ENCODE measurements at regions not wholly inside any gene's neighbourhood (a gene's known extent, or its start where the extent isn't known, plus 50 kb on each side); places are given as distances from the start of the nearest gene placed in this dataset.

DNA sequence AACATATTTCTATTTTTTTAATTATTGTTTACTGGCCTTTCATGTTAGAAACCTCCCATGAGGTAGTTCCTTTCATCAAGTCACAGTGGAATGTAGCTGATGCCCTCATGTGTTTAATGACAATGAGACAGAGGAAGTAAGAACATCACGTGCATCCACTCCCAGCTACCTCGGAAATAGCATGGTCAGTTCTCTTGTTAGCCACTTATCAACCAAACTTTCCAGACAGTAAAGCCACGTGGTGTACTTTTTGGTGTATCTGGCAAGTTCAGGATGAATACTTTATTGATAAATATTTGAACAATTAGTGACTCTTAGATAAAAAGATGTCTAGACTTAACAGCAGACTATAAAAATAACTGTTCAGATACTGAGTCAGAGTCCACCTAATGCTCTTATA is 781.7 kb downstream of the MECOM start:
- H4K8ac ChIP-seq (ENCODE audit: low read depth in 2 of 2, low read length in 2 of 2) = no peak overlapping the region
- H3K9me1 ChIP-seq (ENCODE audit: insufficient read depth, low read length) = no peaks in the 10 kb centered on the region; the same call in 1 of the 2 replicates
- no peak overlapping the region for H2BK20ac ChIP-seq (ENCODE audit: low read depth, low read length)
- no peak overlapping the region for H2AK9ac ChIP-seq (replicated peaks; ENCODE audit: low read depth, low read length, poor library complexity)
- TF ChIP-seq, protein P1, sequence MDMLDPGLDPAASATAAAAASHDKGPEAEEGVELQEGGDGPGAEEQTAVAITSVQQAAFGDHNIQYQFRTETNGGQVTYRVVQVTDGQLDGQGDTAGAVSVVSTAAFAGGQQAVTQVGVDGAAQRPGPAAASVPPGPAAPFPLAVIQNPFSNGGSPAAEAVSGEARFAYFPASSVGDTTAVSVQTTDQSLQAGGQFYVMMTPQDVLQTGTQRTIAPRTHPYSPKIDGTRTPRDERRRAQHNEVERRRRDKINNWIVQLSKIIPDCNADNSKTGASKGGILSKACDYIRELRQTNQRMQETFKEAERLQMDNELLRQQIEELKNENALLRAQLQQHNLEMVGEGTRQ (IDR thresholded peaks at IDR 0.05; ENCODE audit: low read depth, low read length) = no peak
- TF ChIP-seq SMC3 (IDR thresholded peaks at IDR 0.05; ENCODE audit: low read depth, low read length) = no peak
- TF ChIP-seq, protein P2, sequence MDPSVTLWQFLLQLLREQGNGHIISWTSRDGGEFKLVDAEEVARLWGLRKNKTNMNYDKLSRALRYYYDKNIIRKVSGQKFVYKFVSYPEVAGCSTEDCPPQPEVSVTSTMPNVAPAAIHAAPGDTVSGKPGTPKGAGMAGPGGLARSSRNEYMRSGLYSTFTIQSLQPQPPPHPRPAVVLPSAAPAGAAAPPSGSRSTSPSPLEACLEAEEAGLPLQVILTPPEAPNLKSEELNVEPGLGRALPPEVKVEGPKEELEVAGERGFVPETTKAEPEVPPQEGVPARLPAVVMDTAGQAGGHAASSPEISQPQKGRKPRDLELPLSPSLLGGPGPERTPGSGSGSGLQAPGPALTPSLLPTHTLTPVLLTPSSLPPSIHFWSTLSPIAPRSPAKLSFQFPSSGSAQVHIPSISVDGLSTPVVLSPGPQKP (IDR thresholded peaks at IDR 0.05; ENCODE audit: borderline replicate concordance, low read depth, low read length) = no peak
- no peaks in the 10 kb centered on the region for H3K36me3 ChIP-seq (ENCODE audit: control insufficient read depth, insufficient read depth, low read length)
- ChIA-PET CTCF (interaction anchor here (0.5 to 1.2 kb wide), 2 partner anchors 16 to 70 kb away, joined by 3 to 4 read pairs; no protein-coding TSS in a partner anchor), POLR2A (ENCODE audit: unreplicated experiment) (interaction anchor here (0.6 kb wide), 1 partner anchor 1207 kb away, joined by 3 read pairs; no protein-coding TSS in a partner anchor)
- H4K91ac ChIP-seq (ENCODE audit: insufficient read depth, low read depth, low read length) = no peak overlapping the region
- no peak overlapping the region for H2AFZ ChIP-seq (replicated peaks; ENCODE audit: low read length, poor library complexity)
- in situ Hi-C loops (cut with MboI; ENCODE audit: low sequenced_read_pairs) (no loop called here), dilution Hi-C loops (cut with HindIII; ENCODE audit: low sequenced_read_pairs, unreplicated experiment) (no loop called here), intact Hi-C loops (cut with micrococcal nuclease) (no loop called here)
- no peaks in the 10 kb centered on the region for H4K20me1 ChIP-seq (ENCODE audit: insufficient read depth, low read length)
- H3K9ac ChIP-seq (ENCODE audit: low read depth, low read length) = no peak overlapping the region
- H3K27ac ChIP-seq (ENCODE audit: insufficient read depth, low read length) = no peak overlapping the region
- no peaks in the 10 kb centered on the region for H3K27me3 ChIP-seq (ENCODE audit: control insufficient read depth, insufficient read depth, low read length)
- no peak overlapping the region for H4K5ac ChIP-seq (ENCODE audit: low read depth, low read length)
- no CpG with 5 or more reads among the region's 3 CpGs for WGBS, 2 experiments (ENCODE audit: extremely low coverage in 2 of 2, insufficient read length in 1 of 2)
- H2BK5ac ChIP-seq (ENCODE audit: low read depth, low read length, poor library complexity, severe bottlenecking) = no peak overlapping the region
- H3K4me2 ChIP-seq (ENCODE audit: low read depth, low read length) = no peak overlapping the region
- no peak overlapping the region for H3K4me3 ChIP-seq (ENCODE audit: insufficient read depth, low read depth, low read length)
- H3K18ac ChIP-seq (ENCODE audit: low read depth, low read length) = peak overlapping the region; percentile 63; the same call in 1 of the 2 replicates
- no peak overlapping the region for H3K4ac ChIP-seq (ENCODE audit: low read depth, low read length)
- H3K9me3 ChIP-seq (ENCODE audit: control insufficient read depth, insufficient read depth, low read length) = no peaks in the 10 kb centered on the region
- no peak overlapping the region for H2AK5ac ChIP-seq (ENCODE audit: low read depth, low read length)
- no peak overlapping the region for H3K56ac ChIP-seq (ENCODE audit: extremely low read depth, insufficient read depth, low read length)
- no TSS peak for BruUV-seq (replicated peaks)
- no peak overlapping the region for H3K14ac ChIP-seq (replicated peaks; ENCODE audit: low read depth, low read length)
- DNase-seq (no peak), ATAC-seq (ENCODE audit: low read depth) (no peak)
- no peaks in the 10 kb centered on the region for H3K79me1 ChIP-seq (ENCODE audit: low read depth in 1 of 2, low read length in 2 of 2)
- no peak overlapping the region for H2BK15ac ChIP-seq (ENCODE audit: low read depth, low read length)
- H2BK120ac ChIP-seq (ENCODE audit: low read depth, low read length) = no peak overlapping the region
- no peaks in the 10 kb centered on the region for H3K4me1 ChIP-seq (ENCODE audit: control insufficient read depth, insufficient read depth, low read length)
- no peak overlapping the region for H3K23ac ChIP-seq (ENCODE audit: low read depth, low read length)
